NCI-H748 (cell line): ENCODE measurements at regions not wholly inside any gene's neighbourhood (a gene's known extent, or its start where the extent isn't known, plus 50 kb on each side); places are given as distances from the start of the nearest gene placed in this dataset.

ENCODE experiments used
- DNase-seq: peaks from one replicate; lab custom pipeline; 2025; ENCODE audit not compliant: unreplicated experiment; lab: John Stamatoyannopoulos, UW

DNA sequence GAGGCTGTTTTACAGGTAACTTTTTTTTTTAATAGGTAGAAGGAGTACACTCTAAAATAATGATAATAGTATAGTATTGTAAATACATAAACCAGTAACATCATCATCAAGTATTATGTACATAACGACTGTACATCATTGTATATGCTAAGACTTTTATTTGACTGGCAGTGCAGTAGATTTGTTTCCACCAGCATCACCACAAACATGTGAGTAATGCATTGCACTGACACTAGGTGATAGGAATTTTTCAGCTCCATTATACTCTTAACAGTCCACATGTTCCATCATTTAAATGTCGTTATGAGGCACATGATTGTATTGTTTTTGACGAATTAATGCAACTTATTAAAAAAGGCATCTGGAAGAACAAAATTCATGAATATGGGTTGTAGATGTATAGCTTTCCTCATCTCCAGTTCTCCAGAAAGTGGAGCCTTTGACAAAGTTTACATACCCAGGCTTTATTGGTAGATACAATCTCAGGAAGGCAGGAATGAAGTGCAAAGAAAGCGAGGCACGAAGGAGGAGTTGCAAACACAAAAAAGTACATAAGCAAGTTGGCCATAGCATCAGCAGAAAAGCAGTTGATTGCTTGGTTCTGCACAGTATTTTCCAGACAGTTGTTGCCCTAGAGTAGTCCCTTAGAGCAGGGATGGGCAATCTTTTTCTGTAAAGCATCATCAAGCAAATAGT, 336.9 kb upstream of the NR3C2 start:
- DNase-seq, result no peak

DNA sequence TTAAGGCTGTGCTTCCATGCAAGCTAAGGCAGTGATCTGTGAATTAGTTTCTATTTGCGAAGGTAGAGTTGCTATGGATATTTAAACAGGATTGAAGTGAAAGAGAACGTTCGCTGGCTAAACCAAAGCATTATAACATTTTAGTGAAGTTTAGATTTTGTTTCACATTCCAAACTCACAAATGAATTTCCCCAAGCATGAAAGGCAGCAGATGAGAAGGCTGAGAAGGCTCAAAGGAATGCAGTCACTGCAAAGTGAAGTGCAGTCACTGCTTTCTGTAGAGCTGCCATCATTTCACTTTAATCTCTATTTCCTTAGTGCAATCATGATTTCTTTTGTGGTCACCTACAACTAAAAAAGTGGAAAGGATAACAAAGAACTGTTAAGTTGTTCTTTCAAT, 334.7 kb upstream of the NR3C2 start:
- no peak for DNase-seq

DNA sequence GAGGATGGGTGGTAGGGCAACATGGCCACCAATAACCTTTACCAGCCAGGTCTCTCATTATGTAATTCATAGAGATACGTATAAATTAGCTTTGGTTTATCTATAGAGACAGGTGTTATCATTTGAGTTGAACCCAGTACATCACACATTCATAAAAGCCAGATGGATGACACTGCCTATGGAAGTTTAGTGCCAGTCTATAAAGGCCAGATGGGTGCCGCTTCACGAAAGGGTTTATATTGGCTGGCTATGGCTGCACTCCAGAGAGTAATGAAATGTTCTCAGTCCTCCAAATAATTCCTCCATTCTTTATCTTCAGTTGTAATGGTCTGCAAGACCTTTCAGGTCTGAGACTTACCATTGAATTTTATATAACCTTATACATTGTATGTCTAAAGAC, 331.9 kb upstream of the NR3C2 start:
- DNase-seq, result no peak

DNA sequence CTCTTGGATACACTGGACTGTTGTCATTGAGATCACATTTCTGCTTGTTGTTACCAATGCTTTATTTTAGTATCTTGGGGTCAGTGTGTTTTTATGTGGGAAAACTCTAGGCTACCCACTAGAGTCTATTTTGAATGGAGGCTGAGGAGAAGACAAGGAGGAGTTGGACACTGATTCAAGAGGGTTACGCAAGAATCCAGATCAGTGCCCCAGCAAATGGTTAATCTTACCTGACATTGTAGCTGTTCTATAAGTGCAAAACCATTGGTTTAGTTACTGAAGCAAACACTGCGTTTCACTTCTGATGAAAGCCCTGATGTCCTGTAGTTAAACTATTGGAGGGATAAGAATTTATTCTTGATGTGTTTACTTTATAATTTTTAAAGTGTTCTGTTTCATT, 331.1 kb upstream of the NR3C2 start:
- DNase-seq, result no peak

DNA sequence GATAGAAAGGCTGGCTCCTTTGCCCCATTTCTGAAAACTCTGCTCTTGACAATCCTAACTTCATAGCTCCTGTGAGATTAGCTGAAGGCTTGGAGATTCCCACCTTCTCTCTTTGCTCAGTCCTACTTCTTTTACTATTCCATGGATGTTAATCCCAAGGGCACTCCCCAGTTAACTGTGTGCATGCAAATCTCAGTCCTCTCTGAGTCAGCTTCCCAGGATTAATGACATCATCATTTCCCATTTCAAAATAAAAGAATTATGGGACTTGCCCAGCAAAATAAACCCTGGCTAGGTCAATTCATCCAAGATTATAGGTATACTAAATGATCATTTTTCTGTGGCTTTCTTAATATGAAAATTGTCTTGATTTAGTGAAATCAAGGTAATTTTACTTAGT, 328.6 kb upstream of the NR3C2 start:
- no peak for DNase-seq

DNA sequence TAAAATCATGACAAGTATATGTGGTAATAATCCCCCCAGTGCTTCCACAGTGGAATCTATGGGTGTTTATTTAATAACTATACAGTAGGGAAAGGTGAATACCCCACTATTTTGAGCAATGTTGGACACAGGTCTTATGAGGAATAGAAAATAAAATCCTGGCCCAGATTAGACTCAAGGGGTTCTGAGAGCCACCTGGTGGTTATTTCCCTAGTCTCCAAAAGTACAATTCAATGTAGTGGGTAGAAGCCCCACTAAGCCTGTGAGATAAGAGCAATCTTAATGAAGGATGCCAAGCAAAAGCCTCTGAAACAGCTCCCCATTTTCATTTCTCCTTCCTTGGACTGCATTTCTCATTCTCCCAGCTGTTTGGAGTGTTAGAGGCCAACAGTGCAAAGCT, 328.2 kb upstream of the NR3C2 start:
- no peak for DNase-seq

DNA sequence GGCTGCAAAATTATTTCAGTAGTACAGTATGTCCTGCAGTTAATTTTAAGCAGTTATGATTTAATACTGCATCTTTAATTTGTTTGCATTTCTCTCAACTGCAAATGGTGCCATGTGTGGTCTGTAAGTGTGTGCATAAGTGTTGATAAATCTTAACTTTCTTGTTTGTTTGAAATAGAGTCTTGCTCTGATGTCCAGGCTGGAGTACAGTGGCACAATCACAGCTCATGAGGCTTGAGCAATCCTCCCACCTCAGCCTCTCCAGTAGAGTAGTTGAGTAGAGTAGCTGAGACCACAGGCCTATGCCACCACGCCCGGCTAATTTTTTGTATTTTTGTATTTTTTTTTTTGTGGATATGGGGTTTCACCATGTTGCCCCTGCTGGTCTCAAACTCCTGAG, 322.5 kb upstream of the NR3C2 start:
- no peak for DNase-seq

DNA sequence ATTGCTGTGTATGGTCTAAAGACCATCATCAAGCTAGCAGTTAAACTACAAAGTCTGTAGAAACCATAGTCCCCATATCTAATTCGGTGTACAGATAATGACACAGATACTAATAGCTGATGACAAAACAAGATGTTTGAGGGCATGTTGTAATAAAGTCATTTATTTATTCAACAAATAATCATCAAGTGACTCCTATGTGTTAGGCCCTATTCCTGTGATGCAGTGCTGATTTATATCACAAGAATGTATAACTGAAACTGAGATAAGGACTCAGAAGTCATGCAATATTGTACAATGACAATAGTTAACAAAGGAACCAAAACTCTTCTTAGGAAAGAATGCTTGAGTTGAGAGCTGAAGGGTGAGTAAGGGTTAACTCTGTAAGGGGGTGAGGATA, 315.0 kb upstream of the NR3C2 start:
- DNase-seq, result no peak

DNA sequence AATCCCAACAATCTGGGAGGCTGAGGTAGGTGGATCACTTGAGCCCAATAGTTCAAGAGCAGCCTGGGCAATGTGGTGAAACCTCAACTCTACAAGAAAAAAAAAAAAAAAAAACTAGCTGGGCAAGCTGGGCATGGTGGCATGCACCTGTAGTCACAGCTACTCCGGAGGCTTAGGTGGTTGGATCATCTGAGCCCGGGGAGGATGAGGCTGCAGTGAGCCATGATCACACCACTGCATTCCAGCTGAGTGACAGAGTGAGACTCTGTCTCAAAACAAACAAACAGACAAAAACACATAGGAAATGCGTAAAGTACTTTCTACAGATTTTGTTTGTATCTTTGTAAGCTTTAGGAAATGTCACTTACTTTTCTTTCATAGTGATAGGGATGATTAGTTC, 307.2 kb upstream of the NR3C2 start:
- DNase-seq, result no peak

DNA sequence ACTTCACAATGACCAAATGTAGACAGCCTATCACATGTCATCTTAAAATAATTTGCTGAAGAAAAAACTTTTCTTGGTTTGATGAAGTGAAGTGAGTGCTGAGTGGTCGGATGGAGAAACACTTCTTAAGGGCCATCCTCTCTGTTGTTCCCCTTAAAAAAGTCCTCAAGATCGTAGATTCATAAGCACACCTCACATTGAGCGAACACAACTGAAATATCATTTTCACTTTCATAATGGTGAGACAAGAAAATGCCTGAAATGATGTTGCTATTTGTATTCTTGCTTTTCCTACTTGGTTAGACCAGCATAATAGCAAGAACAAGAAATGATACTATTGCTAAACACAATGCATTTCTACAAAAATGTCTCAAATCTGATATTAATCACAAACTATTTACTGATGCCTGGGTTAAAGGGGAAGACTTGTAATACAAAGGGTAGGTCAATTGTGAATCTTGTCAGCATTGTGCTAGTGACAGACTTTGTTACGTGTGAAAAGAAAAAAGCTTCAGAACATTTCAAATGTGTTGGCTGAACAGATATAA, 305.6 kb upstream of the NR3C2 start:
- DNase-seq, result no peak

DNA sequence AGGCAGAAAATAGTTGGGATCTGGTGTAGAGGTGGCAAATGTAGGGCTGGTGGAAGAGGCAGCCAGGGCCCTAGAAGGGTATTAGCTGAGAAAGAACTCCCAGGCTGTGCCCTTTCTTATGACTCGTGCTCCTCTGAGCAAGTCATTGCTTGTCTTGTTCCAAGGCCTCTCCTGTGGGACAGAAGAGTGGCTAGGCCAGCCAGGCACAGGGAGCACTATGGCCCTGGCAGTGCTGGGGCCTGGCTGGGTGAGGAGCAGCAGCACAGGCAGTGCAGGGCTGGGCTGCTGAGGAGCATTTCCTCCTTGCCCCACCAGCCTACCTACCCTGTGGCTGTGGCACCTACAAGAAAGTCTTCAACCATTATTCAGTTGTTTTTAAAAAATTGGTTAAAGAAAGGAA, 298.5 kb upstream of the NR3C2 start:
- no peak for DNase-seq

DNA sequence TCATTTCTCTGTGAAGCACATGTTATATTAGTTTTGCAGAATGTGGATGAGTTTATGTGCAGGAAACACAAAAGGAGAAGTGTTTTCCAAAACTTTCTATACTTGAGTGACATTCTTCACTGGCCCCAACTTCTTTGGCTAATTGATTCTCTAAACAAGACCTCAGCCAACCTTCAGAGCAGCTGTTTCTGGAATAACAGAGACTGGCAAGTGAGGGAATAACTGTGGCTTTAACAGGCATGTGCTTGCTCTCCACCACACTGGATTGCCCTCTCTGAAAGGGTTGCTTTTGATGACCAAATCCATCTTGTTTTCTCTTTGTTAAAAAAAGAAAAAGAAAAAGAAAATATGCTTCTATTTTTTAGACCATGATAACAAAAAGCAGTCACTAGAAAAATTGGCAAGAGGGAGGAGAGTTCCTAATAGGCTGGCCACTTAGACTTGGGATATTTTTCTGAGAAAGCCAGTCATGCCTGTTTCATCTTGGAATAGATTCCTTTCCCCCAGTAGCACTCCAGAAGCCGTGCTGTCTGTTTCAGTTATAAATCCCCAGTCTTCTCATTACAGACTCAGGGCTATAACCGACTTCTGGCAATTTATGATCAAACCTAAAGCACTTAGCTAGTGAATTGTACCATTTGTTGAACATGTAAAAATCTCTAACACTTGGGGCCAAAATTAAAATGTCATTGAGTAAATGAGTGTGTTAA, 295.0 kb upstream of the NR3C2 start:
- no peak for DNase-seq

DNA sequence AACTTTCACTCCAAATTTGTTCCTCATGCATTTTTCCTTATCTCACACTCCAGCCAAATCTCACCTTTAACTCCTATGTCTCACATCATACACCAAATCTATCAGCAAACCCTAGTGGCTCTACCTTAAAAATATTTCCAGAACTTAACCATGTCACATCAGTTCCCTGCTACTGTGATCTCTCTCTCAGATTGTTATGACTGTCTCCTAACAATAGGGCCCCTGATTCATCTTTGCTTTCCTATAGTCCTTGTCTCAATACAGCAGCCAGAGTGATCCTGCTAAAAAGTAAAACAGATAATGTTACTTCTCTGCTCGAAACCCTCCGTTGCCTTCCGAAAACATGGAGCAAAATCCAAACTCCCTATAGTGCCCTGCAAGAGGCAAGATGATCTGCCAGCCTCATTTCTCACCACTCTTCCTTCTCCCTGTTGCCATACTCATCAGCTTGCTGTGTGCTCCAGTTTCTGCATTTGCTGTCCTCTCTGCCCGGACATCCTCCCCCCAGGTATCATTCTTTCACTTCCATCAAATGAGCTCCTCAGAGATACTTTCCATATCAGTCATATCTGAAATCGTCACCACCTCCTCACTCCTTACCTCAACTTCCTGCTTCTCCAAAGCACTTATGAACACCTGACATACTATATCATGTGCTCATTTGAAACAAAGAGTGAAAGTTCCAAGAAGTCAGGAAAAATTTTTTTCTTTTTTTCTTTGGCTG, 293.4 kb upstream of the NR3C2 start:
- DNase-seq, result no peak

DNA sequence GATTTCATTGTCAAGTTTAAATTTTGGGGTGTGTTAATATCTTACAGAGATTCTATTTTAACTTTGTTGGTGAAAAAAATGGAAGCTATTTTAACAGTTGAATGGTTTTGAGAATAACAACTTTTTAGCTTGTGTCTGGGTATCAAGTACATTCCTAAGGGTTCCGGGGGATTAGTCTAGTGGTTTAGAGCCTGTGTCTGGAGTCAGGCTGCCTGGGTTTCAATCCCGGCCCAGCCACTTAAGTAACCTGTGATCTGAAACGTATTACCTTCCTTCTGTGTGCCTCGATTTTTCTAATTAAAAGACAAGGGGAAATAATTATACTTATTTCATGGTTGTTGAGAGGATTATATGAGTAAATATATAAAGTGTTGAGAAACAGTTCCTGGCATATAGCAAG, 288.6 kb upstream of the NR3C2 start:
- DNase-seq, result no peak

DNA sequence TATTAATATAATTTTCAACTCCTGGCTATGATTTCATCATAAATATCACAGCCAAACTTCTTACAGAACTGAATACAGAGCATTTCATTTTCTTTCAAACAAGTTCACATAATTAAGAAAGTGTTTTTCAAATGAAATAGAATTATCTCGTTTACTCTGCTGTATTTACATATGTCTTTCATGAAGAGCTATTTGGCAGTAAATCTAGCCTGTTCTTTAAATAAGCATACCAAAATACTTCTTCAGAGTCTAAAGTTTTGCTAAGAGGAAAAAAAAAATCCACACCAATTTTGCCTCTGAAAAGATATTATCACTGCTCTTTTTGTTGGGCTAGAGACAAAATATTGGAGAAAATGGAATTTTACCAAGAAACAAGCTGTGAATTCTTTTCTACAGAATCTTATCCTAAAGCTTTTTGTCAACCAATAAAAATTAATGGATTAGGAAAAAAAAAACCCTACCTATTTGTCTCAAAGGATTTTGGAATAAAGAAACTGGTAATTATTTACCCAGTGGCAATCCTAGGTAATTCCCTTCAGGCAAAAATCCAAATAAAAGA, 287.9 kb upstream of the NR3C2 start:
- no peak for DNase-seq

DNA sequence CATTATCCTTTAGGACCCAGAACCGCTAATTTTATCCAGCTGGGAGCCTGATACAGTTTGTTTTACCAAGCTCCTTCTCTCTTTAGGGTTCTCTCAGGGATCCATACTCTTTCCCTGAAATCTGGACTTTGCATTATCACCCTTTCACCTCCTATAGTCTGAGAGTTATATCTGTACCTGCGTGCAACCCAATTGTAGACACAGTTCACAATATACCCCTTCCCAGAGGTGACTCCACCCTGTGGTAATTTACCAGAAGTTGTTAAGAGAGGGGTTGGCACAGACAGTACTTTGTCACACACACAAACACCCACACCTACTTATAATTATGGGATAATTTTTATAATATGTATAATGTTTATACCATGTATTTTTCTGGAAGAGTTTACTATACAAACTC, 275.8 kb upstream of the NR3C2 start:
- no peak for DNase-seq

DNA sequence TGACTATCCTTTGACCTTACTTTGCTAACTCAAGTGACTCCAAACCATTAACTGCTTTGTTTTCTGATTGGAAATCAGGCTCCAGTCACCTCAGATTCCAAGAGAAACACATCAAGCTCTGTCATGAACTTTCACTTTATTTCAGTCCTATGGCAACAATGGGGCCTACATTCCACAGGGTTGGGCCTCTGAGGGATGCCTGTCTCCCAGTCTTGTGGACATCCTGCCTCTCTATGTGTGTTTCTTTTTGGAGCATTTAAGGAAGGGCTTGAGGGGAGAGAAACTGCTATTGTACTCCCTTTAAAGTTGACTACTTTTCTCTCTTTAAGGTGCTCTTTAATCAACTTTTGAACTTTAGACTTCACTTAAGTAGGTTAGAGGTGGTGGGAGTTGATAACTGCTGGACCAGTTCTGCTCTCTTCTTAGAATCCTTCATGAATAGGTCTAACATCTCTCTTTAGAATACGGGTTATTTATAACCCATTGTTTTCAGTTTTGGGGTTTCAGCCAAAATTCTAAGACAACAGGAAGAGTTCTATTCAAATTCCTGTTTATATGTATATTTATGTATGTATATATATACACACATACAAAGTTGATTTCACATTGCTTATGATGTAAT, 274.3 kb upstream of the NR3C2 start:
- DNase-seq, result no peak

DNA sequence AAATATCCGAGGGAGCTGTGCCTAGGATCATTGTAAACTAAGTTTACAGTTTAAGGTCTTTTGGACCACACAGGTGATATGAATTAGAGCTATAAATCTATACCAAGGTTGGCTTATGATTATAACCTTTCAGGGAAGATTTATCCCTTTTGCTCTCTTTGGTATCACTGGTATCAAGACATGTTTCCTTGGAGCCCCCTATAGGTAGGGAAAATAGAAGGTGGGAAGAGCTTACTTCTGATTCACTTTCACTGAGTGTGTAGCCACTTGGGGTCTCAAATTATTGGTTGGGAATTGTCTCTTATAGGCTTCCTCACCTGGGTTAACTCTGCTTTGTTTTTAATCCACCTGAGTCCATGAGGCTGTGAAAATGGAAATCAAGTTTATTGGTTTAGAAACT, 262.1 kb upstream of the NR3C2 start:
- DNase-seq, result no peak

DNA sequence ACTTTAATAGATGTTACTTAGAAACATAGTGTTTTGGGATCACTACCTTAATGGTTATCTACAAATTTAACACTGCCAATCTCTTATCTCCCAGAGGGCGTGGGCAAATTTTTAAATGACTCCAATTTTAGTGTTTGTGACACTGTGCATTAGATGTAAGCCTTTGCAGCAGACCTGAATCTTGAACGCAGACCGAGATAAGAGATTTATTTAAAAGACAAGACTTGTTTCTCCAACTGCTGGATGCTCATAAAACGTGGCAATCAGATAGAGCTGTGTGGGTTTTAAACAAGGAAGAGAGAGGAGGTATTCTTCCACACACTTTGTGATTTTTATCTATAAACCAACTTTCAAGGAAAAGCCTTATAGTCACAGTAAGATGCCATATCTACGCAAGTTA, 252.5 kb upstream of the NR3C2 start:
- DNase-seq, result no peak

DNA sequence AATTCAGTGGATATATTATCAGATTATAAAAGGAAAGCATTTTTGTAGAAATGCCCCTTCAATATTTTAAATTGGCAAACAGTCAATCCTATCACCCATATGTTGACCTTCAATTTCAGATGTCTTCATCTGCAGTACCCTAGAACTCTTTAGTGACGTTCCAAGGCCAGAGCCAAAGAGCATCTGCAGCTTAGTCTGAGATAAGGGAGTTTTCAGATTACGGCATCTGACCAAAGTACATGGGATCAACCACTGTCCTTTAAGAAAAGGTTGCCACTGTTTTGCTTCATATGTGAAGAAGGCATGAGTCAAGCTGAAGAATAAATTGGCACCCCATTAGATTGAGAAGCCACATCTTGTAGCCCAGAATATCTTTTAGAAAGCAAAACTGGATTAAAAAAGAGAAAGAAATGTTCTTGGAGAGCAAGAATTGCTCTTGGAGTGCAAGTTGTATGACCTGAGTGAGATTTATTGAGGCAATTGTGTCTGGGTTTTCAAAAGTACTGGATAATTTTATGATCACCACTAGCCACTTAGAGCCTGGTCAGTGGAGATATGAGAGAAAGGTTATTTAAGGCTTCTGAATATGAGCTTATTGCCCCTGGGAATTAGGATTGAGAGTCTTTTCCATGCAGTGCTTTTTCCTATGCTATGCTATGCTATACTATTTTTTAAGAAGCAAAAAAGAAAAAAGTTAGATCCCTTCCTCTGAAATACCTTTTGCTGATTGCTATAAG, 251.9 kb upstream of the NR3C2 start:
- no peak for DNase-seq

DNA sequence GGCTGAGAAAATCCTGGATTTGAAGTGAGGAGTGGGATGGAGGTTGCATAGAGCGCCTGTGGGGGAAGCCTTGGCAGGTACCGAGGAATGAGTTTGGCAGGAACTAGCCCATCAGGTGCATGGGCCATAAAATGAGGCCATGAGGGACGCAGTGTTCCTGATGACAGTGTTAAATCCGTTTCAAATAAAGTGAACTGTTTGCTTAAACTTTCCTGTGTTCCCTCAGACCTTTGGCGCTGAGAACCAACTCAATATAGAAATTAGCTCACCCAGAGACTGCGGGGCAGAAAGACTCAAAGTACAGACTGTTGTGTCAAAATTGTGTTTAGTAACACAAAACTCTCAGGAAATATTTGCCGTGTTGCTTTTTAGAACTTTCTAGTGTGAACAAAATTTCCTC, 250.0 kb upstream of the NR3C2 start:
- no peak for DNase-seq
